ENCODE measurements at regions not wholly inside any gene's neighbourhood (a gene's known extent, or its start where the extent isn't known, plus 50 kb on each side); places are given as distances from the start of the nearest gene placed in this dataset.

DNA sequence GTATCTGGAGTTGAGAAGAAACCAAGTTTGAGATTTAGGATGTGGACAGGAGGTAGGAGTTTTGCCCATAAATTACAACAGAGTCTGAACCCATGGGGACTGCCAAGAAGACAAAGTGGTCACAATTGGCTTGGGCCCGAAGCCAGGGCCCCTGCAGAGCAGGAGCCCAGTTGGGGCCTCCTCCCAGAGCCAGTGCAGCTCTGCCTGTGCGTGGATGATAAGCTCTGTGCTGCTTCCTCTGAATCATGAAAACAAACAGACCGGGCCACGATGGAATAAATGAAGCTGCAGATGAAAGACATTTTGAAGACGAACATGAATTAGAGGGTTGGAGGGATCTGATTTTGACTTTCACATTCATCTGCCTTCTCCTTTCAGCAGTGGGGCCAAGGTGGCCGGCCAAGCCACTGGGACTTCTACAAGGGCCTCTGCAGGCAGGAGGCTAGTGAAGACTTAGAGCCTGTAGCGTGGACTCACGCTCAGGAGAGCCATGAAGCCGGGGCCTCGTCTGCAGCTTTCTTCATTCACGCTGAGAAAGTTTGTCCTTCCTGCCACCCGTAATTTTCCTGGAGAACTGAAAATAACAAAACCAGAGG lies 156.8 kb upstream of the LYZL1 start:
- ATAC-seq (ENCODE audit: low FRiP score in 2 of 2) (no peak), DNase-seq (no peak)
- peaks cover 0 to 7% (median 0%) of the 10 kb centered on the region in 4 donors for H3K4me1 ChIP-seq
- no peaks in the 10 kb centered on the region for H3K9me3 ChIP-seq
- 55 to 58% methylated on average over 12 of the region's 12 CpGs for WGBS, 2 donors
- no peak overlapping the region for H3K27ac ChIP-seq
- H3K36me3 ChIP-seq: no peaks in the 10 kb centered on the region
- no peaks in the 10 kb centered on the region for H3K27me3 ChIP-seq
- H3K4me3 ChIP-seq: no peak overlapping the region
- TF ChIP-seq POLR2AphosphoS5 (IDR thresholded peaks at IDR 0.05) (no peak), POLR2A (IDR thresholded peaks at IDR 0.05) (no peak)
- TF ChIP-seq, protein P1, sequence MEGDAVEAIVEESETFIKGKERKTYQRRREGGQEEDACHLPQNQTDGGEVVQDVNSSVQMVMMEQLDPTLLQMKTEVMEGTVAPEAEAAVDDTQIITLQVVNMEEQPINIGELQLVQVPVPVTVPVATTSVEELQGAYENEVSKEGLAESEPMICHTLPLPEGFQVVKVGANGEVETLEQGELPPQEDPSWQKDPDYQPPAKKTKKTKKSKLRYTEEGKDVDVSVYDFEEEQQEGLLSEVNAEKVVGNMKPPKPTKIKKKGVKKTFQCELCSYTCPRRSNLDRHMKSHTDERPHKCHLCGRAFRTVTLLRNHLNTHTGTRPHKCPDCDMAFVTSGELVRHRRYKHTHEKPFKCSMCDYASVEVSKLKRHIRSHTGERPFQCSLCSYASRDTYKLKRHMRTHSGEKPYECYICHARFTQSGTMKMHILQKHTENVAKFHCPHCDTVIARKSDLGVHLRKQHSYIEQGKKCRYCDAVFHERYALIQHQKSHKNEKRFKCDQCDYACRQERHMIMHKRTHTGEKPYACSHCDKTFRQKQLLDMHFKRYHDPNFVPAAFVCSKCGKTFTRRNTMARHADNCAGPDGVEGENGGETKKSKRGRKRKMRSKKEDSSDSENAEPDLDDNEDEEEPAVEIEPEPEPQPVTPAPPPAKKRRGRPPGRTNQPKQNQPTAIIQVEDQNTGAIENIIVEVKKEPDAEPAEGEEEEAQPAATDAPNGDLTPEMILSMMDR (IDR thresholded peaks at IDR 0.05): no peak

DNA sequence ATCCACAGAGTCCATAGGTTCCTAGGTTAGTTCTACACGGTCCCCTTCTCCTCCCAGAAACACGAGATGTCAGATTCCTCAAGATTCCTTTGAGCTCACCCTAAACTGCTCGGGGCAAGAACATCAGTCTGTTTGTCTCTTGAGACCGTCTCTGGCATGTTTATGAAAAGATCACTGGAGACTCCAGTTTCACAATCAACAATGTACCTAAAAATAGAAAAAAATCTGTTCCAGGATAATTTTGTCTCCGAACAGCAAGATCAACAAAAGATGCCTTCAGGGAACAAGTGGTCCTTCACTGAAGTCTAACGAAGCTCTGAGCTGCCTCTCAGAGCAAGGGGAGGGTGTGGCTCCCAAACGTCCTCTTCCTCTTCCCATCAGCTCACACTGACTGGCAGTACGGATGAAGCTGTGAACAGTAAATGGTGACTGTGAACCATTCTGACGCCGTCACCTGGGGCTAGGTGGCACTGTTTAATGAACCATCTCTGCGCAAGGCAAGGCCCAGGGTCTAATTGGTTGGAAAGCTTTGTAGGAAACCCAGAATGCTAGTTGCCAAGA lies 156.2 kb upstream of the LYZL1 start:
- WGBS, 2 donors: 44 to 49% methylated on average over 11 of the region's 11 CpGs
- TF ChIP-seq POLR2A (IDR thresholded peaks at IDR 0.05): no peak
- TF ChIP-seq, protein P1 (IDR thresholded peaks at IDR 0.05): no peak
- no peak for TF ChIP-seq POLR2AphosphoS5 (IDR thresholded peaks at IDR 0.05)
- no peak for TF ChIP-seq EP300 (IDR thresholded peaks at IDR 0.05)

DNA sequence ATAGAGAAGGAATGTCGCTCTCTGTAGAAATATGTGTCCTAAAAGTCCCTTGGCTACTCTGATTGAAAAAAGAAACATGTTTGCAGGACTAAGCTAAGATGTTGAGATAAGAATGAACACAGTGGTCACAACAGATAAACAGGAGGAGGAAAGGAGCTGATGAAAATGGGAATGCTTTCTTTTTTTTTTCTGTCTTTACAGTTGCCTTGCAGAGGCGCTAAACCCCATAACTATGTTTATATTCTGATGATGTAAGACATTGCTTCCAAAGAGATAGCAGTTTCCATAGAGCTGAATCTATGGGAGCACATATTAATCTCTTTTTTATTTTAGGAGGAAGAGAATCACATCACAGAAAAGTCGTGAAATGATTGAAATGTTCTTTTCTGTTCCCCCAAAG lies 153.5 kb upstream of the LYZL1 start:
- Histone ChIP-seq H3K9me3 (no peaks in the 10 kb centered on the region), H3K27ac (no peak overlapping the region), H3K4me3 (no peak overlapping the region), H3K27me3 (no peaks in the 10 kb centered on the region), H3K4me1 (peaks cover 0 to 7% (median 0%) of the 10 kb centered on the region in 4 donors), H3K36me3 (no peaks in the 10 kb centered on the region)
- no peak for DNase-seq
- ATAC-seq (ENCODE audit: low FRiP score in 2 of 2): no peak
- no peak for TF ChIP-seq POLR2AphosphoS5 (IDR thresholded peaks at IDR 0.05)
- TF ChIP-seq, protein P1 (IDR thresholded peaks at IDR 0.05): no peak
- TF ChIP-seq POLR2A (IDR thresholded peaks at IDR 0.05): no peak
- TF ChIP-seq EP300 (IDR thresholded peaks at IDR 0.05): no peak
- WGBS, 2 donors: 76 to 85% methylated on average over 3 of the region's 3 CpGs

More for the DNA sequence above, 156.2 kb upstream of the LYZL1 start:
- H3K27me3 ChIP-seq: no peaks in the 10 kb centered on the region
- H3K27ac ChIP-seq: no peak overlapping the region
- H3K36me3 ChIP-seq: no peaks in the 10 kb centered on the region
- H3K4me3 ChIP-seq: no peak overlapping the region
- ATAC-seq (ENCODE audit: low FRiP score in 2 of 2) (no peak), DNase-seq (no peak)
- H3K9me3 ChIP-seq: no peaks in the 10 kb centered on the region
- peaks cover 0 to 7% (median 0%) of the 10 kb centered on the region in 4 donors for H3K4me1 ChIP-seq

DNA sequence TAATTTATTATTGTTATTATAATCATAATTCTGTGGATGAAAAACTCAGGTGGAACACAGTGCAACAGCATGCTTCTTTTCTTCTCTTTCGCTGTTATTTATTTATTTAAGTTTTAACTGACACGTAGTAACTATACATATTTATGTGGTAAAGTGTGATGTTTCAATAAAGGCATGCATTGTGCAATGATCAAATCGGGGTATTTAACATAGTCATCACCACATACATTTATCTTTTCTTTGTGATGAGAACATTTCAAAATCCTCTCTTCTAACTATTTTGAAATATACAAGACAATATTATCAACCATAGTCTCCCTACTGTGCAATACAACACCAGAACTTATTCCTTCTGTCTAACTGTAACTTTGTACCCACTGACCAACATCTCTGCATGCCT lies 152.5 kb upstream of the LYZL1 start:
- Histone ChIP-seq H3K27ac (no peak overlapping the region), H3K9me3 (no peaks in the 10 kb centered on the region), H3K4me1 (peaks cover 0 to 7% (median 0%) of the 10 kb centered on the region in 4 donors), H3K36me3 (no peaks in the 10 kb centered on the region), H3K27me3 (no peaks in the 10 kb centered on the region), H3K4me3 (no peak overlapping the region)
- TF ChIP-seq EP300 (IDR thresholded peaks at IDR 0.05): no peak
- TF ChIP-seq POLR2AphosphoS5 (IDR thresholded peaks at IDR 0.05): no peak
- TF ChIP-seq POLR2A (IDR thresholded peaks at IDR 0.05): no peak
- TF ChIP-seq, protein P1 (IDR thresholded peaks at IDR 0.05): no peak
- no peak for ATAC-seq (ENCODE audit: low FRiP score in 2 of 2)
- WGBS, 2 donors: 80 to 86% methylated on average over 3 of the region's 3 CpGs
- no peak for DNase-seq

DNA sequence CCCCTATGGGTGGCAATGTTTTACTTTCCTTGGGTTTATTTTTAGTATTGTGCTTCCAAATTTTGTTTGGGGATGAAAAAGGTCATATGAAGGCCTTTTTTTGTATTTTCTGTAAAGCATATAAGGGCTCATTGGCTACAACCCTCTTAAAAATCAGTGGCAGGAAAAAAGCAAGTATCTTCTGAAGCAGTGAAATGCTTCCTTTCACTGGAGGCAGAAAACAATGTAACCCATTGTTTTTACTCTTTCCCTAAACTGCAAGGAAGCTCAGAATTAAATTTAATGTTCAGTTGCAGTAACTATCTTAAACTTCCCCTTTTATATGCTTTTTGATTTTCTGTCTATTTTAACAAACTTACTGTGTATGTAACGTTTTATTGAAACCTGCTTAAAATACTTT lies 148.7 kb upstream of the LYZL1 start:
- ATAC-seq (ENCODE audit: low FRiP score in 2 of 2) (no peak), DNase-seq (no peak)
- Histone ChIP-seq H3K27ac (no peak overlapping the region), H3K36me3 (no peaks in the 10 kb centered on the region), H3K27me3 (no peaks in the 10 kb centered on the region), H3K9me3 (no peaks in the 10 kb centered on the region), H3K4me1 (no peaks in the 10 kb centered on the region), H3K4me3 (no peak overlapping the region)
- no peak for TF ChIP-seq POLR2AphosphoS5 (IDR thresholded peaks at IDR 0.05)
- TF ChIP-seq EP300 (IDR thresholded peaks at IDR 0.05): no peak
- no peak for TF ChIP-seq POLR2A (IDR thresholded peaks at IDR 0.05)
- TF ChIP-seq, protein P1 (IDR thresholded peaks at IDR 0.05): no peak
- WGBS, 2 donors: 49 to 52% methylated on average over 1 of the region's 1 CpG
